WTC11 (cell line): ENCODE measurements at regions not wholly inside any gene's neighbourhood (a gene's known extent, or its start where the extent isn't known, plus 50 kb on each side); places are given as distances from the start of the nearest gene placed in this dataset.

Experiments used
- AFF4 ChIP-seq: sonication (generic); formaldehyde crosslinking; IDR thresholded peaks from 2 replicates; pipeline ENCODE4 v1.8.1; 2023; ENCODE audit warnings: mild to moderate bottlenecking, missing genetic modification reagents, borderline replicate concordance
- CTCF ChIP-seq: fragments of 200-600 bp; IDR thresholded peaks from 2 replicates; pipeline ENCODE4 v1.8.0; 2022; ENCODE audit warnings: antibody characterized with exemption
- MXD4 ChIP-seq: fragments of 250-450 bp; sonication (Bioruptor Pico); IDR thresholded peaks from 2 replicates; pipeline ENCODE4 v1.8.0; 2021; ENCODE audit warnings: mild to moderate bottlenecking, moderate library complexity, borderline replicate concordance
- USF2 ChIP-seq: sonication (generic); formaldehyde crosslinking; IDR thresholded peaks from 2 replicates; pipeline ENCODE4 v1.8.1; 2023; ENCODE audit warnings: mild to moderate bottlenecking, missing genetic modification reagents, moderate library complexity
- ZNF263 ChIP-seq: sonication (generic); formaldehyde crosslinking; IDR thresholded peaks from 2 replicates; pipeline ENCODE4 v1.8.1; 2022; ENCODE audit warnings: low read depth, mild to moderate bottlenecking, moderate library complexity, missing genetic modification reagents

GRCh38 chr5:35488055-35488454, 129.6 kb upstream of the SPEF2 start:
- TF ChIP-seq AFF4 (CRISPR knock-in tag): no peak
- TF ChIP-seq USF2 (CRISPR knock-in tag): no peak
- no peak for TF ChIP-seq ZNF263 (CRISPR knock-in tag)
- no peak for TF ChIP-seq CTCF
- TF ChIP-seq MXD4 (CRISPR knock-in tag): no peak
